Activated CD8-positive, alpha-beta T cell treated with anti-CD3 and anti-CD28 coated beads for 36 hours (primary cell): ENCODE measurements at regions not wholly inside any gene's neighbourhood (a gene's known extent, or its start where the extent isn't known, plus 50 kb on each side); places are given as distances from the start of the nearest gene placed in this dataset.

Experiments used
- ATAC-seq: fragments of 200-7000 bp; cut with Tn5 transposase; one replicate; pipeline ENCODE4 v1.10.0; 2021; ENCODE audit warnings: mild to moderate bottlenecking, moderate library complexity
- CTCF ChIA-PET: fragments of 350-600 bp; sonication (Branson Sonifier 250); formaldehyde crosslinking; loops from one replicate; lab custom pipeline; 2021; ENCODE audit warnings: antibody characterized with exemption; lab: Charles Lee
- POLR2A ChIA-PET: fragments of 350-600 bp; sonication (Branson Sonifier 250); formaldehyde crosslinking; loops from one replicate; lab custom pipeline; 2021; ENCODE audit warnings: antibody characterized with exemption; lab: Charles Lee
- DNase-seq: peaks from one replicate; pipeline ENCODE4 v3.0.0-alpha.2; 2020
- H3K27ac Mint-ChIP-seq: one replicate; pipeline ENCODE4 v1.8.0; 2021; ENCODE audit warnings: mild to moderate bottlenecking, mixed read lengths
- H3K27me3 Mint-ChIP-seq: one replicate; pipeline ENCODE4 v1.8.0; 2021; ENCODE audit warnings: mixed read lengths
- H3K36me3 Mint-ChIP-seq: one replicate; pipeline ENCODE4 v1.8.0; 2021; ENCODE audit warnings: low read depth, mixed read lengths
- H3K4me1 Mint-ChIP-seq: one replicate; pipeline ENCODE4 v1.8.0; 2021; ENCODE audit warnings: low read depth, mixed read lengths
- H3K4me3 Mint-ChIP-seq: one replicate; pipeline ENCODE4 v1.8.0; 2021; ENCODE audit warnings: mild to moderate bottlenecking, moderate library complexity, mixed read lengths
- H3K9me3 Mint-ChIP-seq: one replicate; pipeline ENCODE4 v1.8.0; 2021; ENCODE audit warnings: mixed read lengths
- CTCF ChIP-seq: fragments of 200-600 bp; IDR thresholded peaks from one replicate; pipeline ENCODE4 v1.8.0; 2022; ENCODE audit warnings: antibody characterized with exemption, mild to moderate bottlenecking
- intact Hi-C: fragments of 100-400 bp; cut with micrococcal nuclease; formaldehyde crosslinking; loops from one replicate; pipeline ENCODE4 v1.10.0; 2022

GRCh38 chr7:142614116-142614515, 135.2 kb upstream of the PRSS1 start:
- no peaks in the 10 kb centered on the region for H3K27me3 Mint-ChIP-seq
- ATAC-seq (no peak), DNase-seq (no peak)
- no peak overlapping the region for H3K27ac Mint-ChIP-seq
- ChIA-PET POLR2A (no interaction called here), CTCF (interaction anchor here (3.4 kb wide), 1 partner anchor 10 kb away, joined by 16 read pairs; no protein-coding TSS in a partner anchor)
- H3K4me3 Mint-ChIP-seq = no peak overlapping the region
- peaks cover 11% of the 10 kb centered on the region for H3K4me1 Mint-ChIP-seq
- intact Hi-C loops = no loop called here
- no peaks in the 10 kb centered on the region for H3K9me3 Mint-ChIP-seq
- H3K36me3 Mint-ChIP-seq = peaks cover 4% of the 10 kb centered on the region
- no peak for TF ChIP-seq CTCF

- ATAC-seq (no peak), DNase-seq (no peak)
- no peaks in the 10 kb centered on the region for H3K27me3 Mint-ChIP-seq
- peak overlapping the region; percentile 38 for H3K27ac Mint-ChIP-seq
- POLR2A ChIA-PET = no interaction called here
- TF ChIP-seq CTCF = no peak
- intact Hi-C loops = no loop called here
- CTCF ChIA-PET = no interaction called here
- H3K4me3 Mint-ChIP-seq = no peak overlapping the region
- no peaks in the 10 kb centered on the region for H3K9me3 Mint-ChIP-seq
- H3K36me3 Mint-ChIP-seq = no peaks in the 10 kb centered on the region
- peaks cover 17% of the 10 kb centered on the region for H3K4me1 Mint-ChIP-seq
These were observed 136.9 kb upstream of the PRSS1 start for GRCh38 chr7:142612237-142612881.

GRCh38 chr7:142611566-142612236, 137.6 kb upstream of the PRSS1 start:
- H3K4me1 Mint-ChIP-seq = peaks cover 18% of the 10 kb centered on the region
- DNase-seq (no peak), ATAC-seq (no peak)
- no peak overlapping the region for H3K4me3 Mint-ChIP-seq
- intact Hi-C loops = no loop called here
- no peak for TF ChIP-seq CTCF
- no peaks in the 10 kb centered on the region for H3K27me3 Mint-ChIP-seq
- H3K27ac Mint-ChIP-seq = peak overlapping the region; percentile 36
- ChIA-PET POLR2A (interaction anchor here (1.3 kb wide), 1 partner anchor 195 kb away, joined by 6 read pairs; no protein-coding TSS in a partner anchor), CTCF (no interaction called here)
- H3K9me3 Mint-ChIP-seq = no peaks in the 10 kb centered on the region
- no peaks in the 10 kb centered on the region for H3K36me3 Mint-ChIP-seq

GRCh38 chr7:142608630-142609428, 140.4 kb upstream of the PRSS1 start:
- Mint-ChIP-seq H3K9me3 (no peaks in the 10 kb centered on the region), H3K27me3 (no peaks in the 10 kb centered on the region), H3K4me1 (peaks cover 20% of the 10 kb centered on the region), H3K36me3 (no peaks in the 10 kb centered on the region), H3K27ac (peak overlapping the region; percentile 41), H3K4me3 (no peak overlapping the region)
- POLR2A ChIA-PET = no interaction called here
- CTCF ChIA-PET = interaction anchor here (0.7 to 1.8 kb wide), 5 partner anchors 18 to 405 kb away, joined by 3 to 7 read pairs (median 5); no protein-coding TSS in a partner anchor
- no peak for DNase-seq
- ATAC-seq = no peak
- no peak for TF ChIP-seq CTCF
- intact Hi-C loops = no loop called here
